Dermis microvascular lymphatic vessel endothelial cell (primary cell): ENCODE measurements at regions not wholly inside any gene's neighbourhood (a gene's known extent, or its start where the extent isn't known, plus 50 kb on each side); places are given as distances from the start of the nearest gene placed in this dataset.

Experiments used
- DNase-seq, 2 donors: peaks; one replicate each; pipeline versions ENCODE4 v3.0.0 to v3.0.0-alpha.2; 2010; ENCODE audit warnings: low read depth in 2 of 2

- no peak for DNase-seq
Measured at GRCh38 chr15:47360305-47360704, 357.0 kb upstream of the SEMA6D start.

GRCh38 chr15:47362118-47362905 lies 355.0 kb upstream of the SEMA6D start:
- DNase-seq, result no peak

- DNase-seq, result no peak
Measured at GRCh38 chr15:47363653-47364052, 353.7 kb upstream of the SEMA6D start.

- DNase-seq, result no peak
Measured at GRCh38 chr15:47364230-47365141, 352.8 kb upstream of the SEMA6D start.

- no peak for DNase-seq
Measured at GRCh38 chr15:47366884-47367283, 350.4 kb upstream of the SEMA6D start.

- DNase-seq, result no peak
Measured at GRCh38 chr15:47367726-47368390, 349.4 kb upstream of the SEMA6D start.

GRCh38 chr15:47371939-47372338 lies 345.4 kb upstream of the SEMA6D start:
- no peak for DNase-seq

- DNase-seq, result peak in 1 of 2 donors; percentile 41
Measured at GRCh38 chr15:47374222-47374621, 343.1 kb upstream of the SEMA6D start.

- DNase-seq, result no peak
Measured at GRCh38 chr15:47376190-47376589, 341.1 kb upstream of the SEMA6D start.

GRCh38 chr15:47377465-47377864 lies 339.8 kb upstream of the SEMA6D start:
- DNase-seq, result no peak

GRCh38 chr15:47378527-47378926 lies 338.8 kb upstream of the SEMA6D start:
- DNase-seq, result no peak

- DNase-seq, result no peak
Measured at GRCh38 chr15:47383102-47383501, 334.2 kb upstream of the SEMA6D start.

- no peak for DNase-seq
Measured at GRCh38 chr15:47383801-47384200, 333.5 kb upstream of the SEMA6D start.

GRCh38 chr15:47384341-47384740 lies 333.0 kb upstream of the SEMA6D start:
- DNase-seq, result peak; percentile 6 to 89

- no peak for DNase-seq
Measured at GRCh38 chr15:47384776-47385175, 332.5 kb upstream of the SEMA6D start.

GRCh38 chr15:47386459-47386858 lies 330.8 kb upstream of the SEMA6D start:
- DNase-seq, result no peak

- DNase-seq, result no peak
Measured at GRCh38 chr15:47388299-47388698, 329.0 kb upstream of the SEMA6D start.

GRCh38 chr15:47390208-47390765 lies 327.0 kb upstream of the SEMA6D start:
- no peak for DNase-seq

- no peak for DNase-seq
Measured at GRCh38 chr15:47394286-47394809, 323.0 kb upstream of the SEMA6D start.

GRCh38 chr15:47395076-47395475 lies 322.2 kb upstream of the SEMA6D start:
- no peak for DNase-seq

- peak; percentile 27 to 36 for DNase-seq
Measured at GRCh38 chr15:47397655-47398054, 319.6 kb upstream of the SEMA6D start.
